ENCODE measurements at regions not wholly inside any gene's neighbourhood (a gene's known extent, or its start where the extent isn't known, plus 50 kb on each side); places are given as distances from the start of the nearest gene placed in this dataset.

GRCh38 chr5:124160265-124160664 lies 586.2 kb downstream of the ZNF608 start:
- ChIA-PET CTCF (ENCODE audit: partially characterized antibody) (interaction anchor here (1.8 kb wide), 1 partner anchor 12 kb away, joined by 6 read pairs; no protein-coding TSS in a partner anchor), POLR2A (ENCODE audit: partially characterized antibody) (no interaction called here)
- Histone ChIP-seq H3K56ac (replicated peaks; ENCODE audit: insufficient read length, low read depth, low read length) (no peak overlapping the region), H3K27me3 (replicated peaks in 1 of 4; ENCODE audit: control insufficient read depth in 3 of 4, extremely low read depth in 1 of 4, insufficient read depth in 3 of 4, low read length in 3 of 4) (no peaks in the 10 kb centered on the region), H3K79me1 (ENCODE audit: low read depth, low read length) (no peaks in the 10 kb centered on the region), H3K18ac (ENCODE audit: extremely low read depth, low read length) (no peak overlapping the region), H2AK5ac (ENCODE audit: low read depth, low read length) (no peak overlapping the region), H3K9me3 (ENCODE audit: insufficient read depth in 2 of 2, low read depth in 1 of 2, low read length in 1 of 2) (peaks cover 6 to 8% of the 10 kb centered on the region in 2 experiments; a peak in 3 of 4 replicates), H2BK12ac (ENCODE audit: low read depth, low read length) (no peak overlapping the region), H3K23me2 (ENCODE audit: low read depth, low read length) (no peaks in the 10 kb centered on the region), H3K4me1 (replicated peaks in 1 of 4; ENCODE audit: control insufficient read depth in 3 of 4, insufficient read depth in 4 of 4, low read length in 3 of 4) (no peaks in the 10 kb centered on the region), H3K9ac (replicated peaks in 1 of 4; ENCODE audit: extremely low read depth in 1 of 4, low read depth in 3 of 4, low read length in 3 of 4) (no peak overlapping the region), H4K20me1 (replicated peaks in 1 of 2; ENCODE audit: control insufficient read depth in 1 of 2, insufficient read depth in 2 of 2, low read length in 2 of 2) (no peaks in the 10 kb centered on the region), H3K4me2 (ENCODE audit: insufficient read depth in 1 of 2, low read depth in 2 of 2, low read length in 2 of 2) (no peak overlapping the region), H3K14ac (ENCODE audit: insufficient read length) (no peak overlapping the region), H4K91ac (replicated peaks; ENCODE audit: insufficient read length, low read length) (no peak overlapping the region), H4K8ac (ENCODE audit: extremely low read depth, insufficient read depth, low read length) (no peak overlapping the region), H2BK15ac (ENCODE audit: low read length) (no peak overlapping the region), H2BK120ac (replicated peaks; ENCODE audit: low read depth, low read length) (no peak overlapping the region), H3K23ac (ENCODE audit: insufficient read length) (no peak overlapping the region), H3K27ac (ENCODE audit: low read depth, low read length) (no peak overlapping the region), H3K4me3 (ENCODE audit: extremely low read depth in 1 of 4, insufficient read depth in 2 of 4, low read depth in 3 of 4, low read length in 4 of 4) (no peak overlapping the region), H3K4ac (replicated peaks; ENCODE audit: insufficient read length, low read depth, low read length) (no peak overlapping the region), H3K36me3 (ENCODE audit: control insufficient read depth in 2 of 4, insufficient read depth in 4 of 4, low read length in 3 of 4) (no peaks in the 10 kb centered on the region; a peak in 1 of 8 replicates), H4K5ac (ENCODE audit: insufficient read length, low read depth, low read length) (no peak overlapping the region), H3K79me2 (ENCODE audit: control insufficient read depth in 1 of 2, insufficient read depth in 2 of 2, low read length in 2 of 2) (no peaks in the 10 kb centered on the region), H2BK20ac (ENCODE audit: low read length) (no peak overlapping the region), H2AFZ (ENCODE audit: low read length) (no peak overlapping the region), H2BK5ac (ENCODE audit: low read depth, low read length) (no peak overlapping the region)
- DNase-seq (ENCODE audit: low read depth in 1 of 2, low spot score in 2 of 2) = no peak
- FAIRE-seq = no peak
- 92% methylated on average over 2 of the region's 2 CpGs; no CpG with 5 or more reads in 1 of the 2 experiments for WGBS, 2 experiments (ENCODE audit: extremely low coverage in 1 of 2, insufficient coverage in 1 of 2, insufficient read length in 1 of 2, insufficient replicate concordance in 2 of 2, low coverage in 1 of 2, low lambda C conversion rate in 2 of 2, missing lambda C conversion rate in 1 of 2)
- no peak for TF ChIP-seq CBX8 (IDR thresholded peaks at IDR 0.05; ENCODE audit: borderline replicate concordance, low read depth, low read length)
- TF ChIP-seq PHF8 (conservative IDR thresholded peaks at IDR 0.05; ENCODE audit: low read depth, low read length) = no peak
- no peak for TF ChIP-seq RNF2 (IDR thresholded peaks at IDR 0.05; ENCODE audit: borderline replicate concordance, low read depth, low read length, missing control alignments, poor library complexity, severe bottlenecking)
- TF ChIP-seq MAFK (IDR thresholded peaks at IDR 0.05; ENCODE audit: low read depth, low read length) = no peak
- no peak for TF ChIP-seq ATF2 (IDR thresholded peaks at IDR 0.05; ENCODE audit: low read length)
- TF ChIP-seq BRCA1 (IDR thresholded peaks at IDR 0.05; ENCODE audit: low read depth, low read length) = no peak
- no peak for TF ChIP-seq CHD2 (IDR thresholded peaks at IDR 0.05; ENCODE audit: low read length)
- no peak for TF ChIP-seq POU5F1 (IDR thresholded peaks at IDR 0.05; ENCODE audit: low read depth, low read length)
- TF ChIP-seq TCF12 (IDR thresholded peaks at IDR 0.05; ENCODE audit: low read depth, low read length) = no peak
- TF ChIP-seq SIN3A (conservative IDR thresholded peaks at IDR 0.05 in 1 of 2, IDR thresholded peaks at IDR 0.05 in 1 of 2; ENCODE audit: low read depth in 1 of 2, low read length in 2 of 2) = no peak
- no peak for TF ChIP-seq SP4 (IDR thresholded peaks at IDR 0.05; ENCODE audit: low read length)
- no peak for TF ChIP-seq TAF1 (IDR thresholded peaks at IDR 0.05; ENCODE audit: low read depth, low read length)
- TF ChIP-seq GTF2F1 (IDR thresholded peaks at IDR 0.05; ENCODE audit: borderline replicate concordance, low read depth, low read length) = no peak

All from H1 (cell line).